Testis (tissue), 2 donors: ENCODE measurements at regions not wholly inside any gene's neighbourhood (a gene's known extent, or its start where the extent isn't known, plus 50 kb on each side); places are given as distances from the start of the nearest gene placed in this dataset.

Source experiments
- CTCF ChIP-seq, 3 experiments: fragments of 450-650 bp in 2 of 3; fragments of 200-600 bp in 1 of 3; sonication (generic) in 1 of 3; IDR thresholded peaks; one replicate each; pipeline ENCODE4 v1.5.1; 2016 to 2019; ENCODE audit warnings: antibody characterized with exemption in 3 of 3, mild to moderate bottlenecking in 2 of 3, moderate library complexity in 1 of 3
- POLR2A ChIP-seq: fragments of 450-650 bp; IDR thresholded peaks from one replicate; pipeline ENCODE4 v1.6.1; 2017; ENCODE audit warnings: antibody characterized with exemption, mild to moderate bottlenecking, moderate library complexity

GRCh38 chr2:120947327-120947726, 211.7 kb downstream of the GLI2 start:
- TF ChIP-seq CTCF (IDR thresholded peaks at IDR 0.05) (no peak), POLR2A (no peak)
